Kidney glomerular epithelial cell (primary cell): ENCODE measurements at regions not wholly inside any gene's neighbourhood (a gene's known extent, or its start where the extent isn't known, plus 50 kb on each side); places are given as distances from the start of the nearest gene placed in this dataset.
"Not testable (repeated sequence)": the region's sequence is repeated elsewhere in the genome, so short reads cannot be mapped to it uniquely, and the experiment has no call there.

Experiments used
- DNase-seq: peaks from one replicate; lab custom pipeline; 2025; lab: John Stamatoyannopoulos, UW

DNA sequence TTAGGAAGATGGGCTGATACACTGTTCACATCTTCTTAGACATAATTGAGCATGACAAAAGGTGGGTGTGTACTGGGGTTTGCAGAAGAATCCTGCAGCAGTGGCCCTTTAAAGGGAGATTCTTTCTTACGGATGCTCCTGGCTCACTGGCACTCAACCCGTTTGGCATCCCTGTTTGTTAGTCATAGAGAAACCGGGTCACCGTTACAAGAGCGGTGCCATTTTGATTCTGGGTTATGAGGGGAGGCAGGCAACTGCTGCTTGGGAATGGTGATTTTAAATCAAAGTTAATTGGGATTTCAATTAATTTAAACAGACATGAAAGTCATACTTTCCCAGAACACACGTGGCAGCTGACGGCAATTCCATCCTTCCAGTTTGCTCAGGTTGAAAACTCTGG, 245.8 kb downstream of the AACS start:
- no peak for DNase-seq

DNA sequence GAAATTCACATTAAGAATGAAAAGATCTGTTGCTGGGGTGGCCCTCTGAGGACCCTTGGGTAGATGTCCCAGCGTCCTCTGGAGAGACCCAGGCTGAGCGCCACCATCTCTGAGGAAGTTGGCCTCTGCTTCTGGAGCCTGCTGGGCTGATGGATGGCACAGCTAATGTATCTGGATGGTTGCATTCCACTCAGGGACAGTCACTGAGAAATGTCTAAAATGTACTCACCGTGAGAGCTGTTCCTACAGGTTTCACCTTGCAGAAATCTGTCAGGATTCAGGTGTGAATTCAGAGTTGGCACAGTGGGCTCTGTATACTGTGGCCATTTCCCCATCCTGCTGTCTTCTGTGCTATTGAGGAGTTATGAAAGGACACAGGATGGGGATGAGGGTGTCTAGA, 247.2 kb downstream of the AACS start:
- no peak for DNase-seq

- no peak for DNase-seq
These were observed 249.0 kb downstream of the AACS start for GRCh38 chr12:125314051-125314755.

GRCh38 chr12:125315771-125316170, 250.5 kb downstream of the AACS start:
- DNase-seq: no peak

GRCh38 chr12:125320177-125320576, 254.9 kb downstream of the AACS start:
- no peak for DNase-seq

- DNase-seq: no peak
These were observed 259.7 kb downstream of the AACS start for GRCh38 chr12:125324861-125325490.

DNA sequence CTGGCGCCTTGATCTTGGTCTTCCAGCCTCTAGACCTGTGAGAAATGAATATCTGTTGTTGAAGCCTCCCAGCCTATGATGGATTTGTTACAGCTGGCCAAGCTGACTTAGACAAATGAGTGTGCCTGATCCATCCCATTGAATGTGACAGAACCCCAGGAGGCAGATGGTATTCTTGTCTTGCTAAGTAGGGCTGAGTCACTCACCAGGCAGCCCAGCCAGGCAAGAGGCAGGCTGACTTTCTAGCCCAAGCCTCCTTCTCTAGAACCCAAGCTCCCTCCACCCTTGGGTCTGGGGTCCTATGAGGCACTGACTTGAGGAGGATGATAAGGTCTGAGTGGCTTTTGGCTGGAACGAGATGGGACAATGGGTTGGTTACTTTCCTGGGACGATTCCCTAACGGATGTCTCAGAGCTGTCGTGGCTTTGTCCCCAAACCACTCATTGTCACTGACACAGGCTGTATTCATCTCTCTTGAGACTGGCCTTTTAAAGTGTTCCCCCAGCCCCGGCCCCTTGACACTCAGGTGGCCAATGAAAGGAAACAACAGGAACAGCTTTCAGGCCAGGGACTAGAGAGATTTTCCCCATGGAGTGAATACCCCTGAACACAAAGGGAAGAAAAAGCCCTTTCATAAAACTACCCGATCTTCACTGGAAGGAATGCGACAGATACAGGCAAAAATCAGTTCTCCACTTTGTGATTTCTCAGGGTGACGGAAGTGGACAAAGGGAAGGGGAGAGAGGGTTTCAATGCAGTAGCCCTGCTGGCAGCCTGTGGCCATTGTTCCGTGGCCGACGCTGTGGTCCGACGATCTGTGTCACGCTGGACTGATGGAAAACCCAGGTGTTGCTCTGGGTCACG, 264.2 kb downstream of the AACS start:
- no peak for DNase-seq

DNA sequence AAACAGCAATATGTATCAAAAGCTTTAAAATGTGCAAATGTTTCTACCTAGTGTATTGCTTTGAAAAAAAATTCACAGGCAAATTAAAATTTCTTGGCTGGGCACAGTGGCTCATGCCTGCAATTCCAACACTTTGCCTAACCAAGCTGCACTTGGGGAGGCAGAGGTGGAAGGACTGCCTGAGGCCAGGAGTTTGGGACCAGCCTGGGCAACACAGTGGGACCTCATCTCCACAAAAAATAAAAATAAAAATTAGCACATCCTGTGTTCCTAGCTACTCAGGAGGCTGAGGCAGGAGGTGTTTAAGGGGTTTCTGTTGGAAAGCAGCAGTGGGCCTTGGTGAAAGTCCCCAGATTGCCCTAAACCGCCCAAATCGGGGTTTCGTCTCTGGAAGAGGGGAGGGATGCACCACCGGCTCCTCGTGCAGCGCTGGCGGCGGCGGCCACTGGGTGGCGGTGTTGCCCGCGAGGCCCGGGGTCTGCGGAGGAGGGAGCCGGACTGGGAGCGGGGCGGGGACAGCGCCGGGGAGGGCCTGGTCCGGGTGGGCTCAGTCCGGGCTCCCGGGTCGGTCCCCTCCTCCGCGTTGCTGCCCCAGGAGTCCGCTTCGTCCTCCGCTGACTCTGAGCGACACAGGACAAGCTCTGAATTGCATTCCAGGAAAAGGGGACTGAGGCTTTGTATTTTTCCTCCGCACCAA, 265.6 kb downstream of the AACS start:
- peak; percentile 1 for DNase-seq

- no peak for DNase-seq
These were observed 266.3 kb downstream of the AACS start for GRCh38 chr12:125331342-125332052.

DNA sequence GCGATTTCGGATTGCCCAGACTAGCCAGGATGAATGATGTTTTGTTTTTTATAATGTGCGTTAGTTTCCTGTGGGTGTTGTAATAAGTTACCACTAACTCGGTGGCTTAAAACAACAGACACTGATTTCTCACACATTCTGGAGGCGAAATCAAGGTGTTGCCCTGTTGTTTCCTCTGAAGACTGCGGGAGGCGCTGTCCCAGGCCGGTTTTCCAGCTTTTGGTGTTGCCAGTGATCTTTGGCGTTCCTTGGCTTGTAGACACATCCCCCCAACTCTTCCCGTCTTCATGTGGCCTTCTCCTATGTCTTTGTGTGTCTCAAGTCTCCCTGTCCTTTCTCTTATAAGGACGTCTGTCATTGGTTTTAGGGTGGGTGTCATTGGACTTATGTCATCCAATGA, 267.7 kb downstream of the AACS start:
- no peak for DNase-seq

DNA sequence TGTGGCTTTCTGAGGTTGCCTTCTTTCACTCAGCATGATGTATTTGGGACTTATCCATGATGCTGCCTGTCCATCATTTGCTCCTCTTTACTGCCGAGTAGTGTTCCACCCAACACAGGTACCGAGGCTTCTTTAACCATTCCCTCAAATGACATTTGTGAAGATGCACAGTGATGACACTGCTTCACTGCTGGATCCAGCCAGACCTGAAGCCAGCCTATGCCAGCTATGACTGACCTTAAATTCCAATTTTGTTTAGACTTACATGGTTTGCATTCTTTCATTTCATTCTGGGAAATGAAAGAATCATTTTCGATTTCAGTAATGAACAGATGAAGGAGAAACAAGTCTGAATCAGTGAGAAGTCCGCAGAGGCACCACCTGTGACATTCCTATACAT, 271.0 kb downstream of the AACS start:
- no peak for DNase-seq

GRCh38 chr12:125340791-125341190, 275.6 kb downstream of the AACS start:
- peak; percentile 3 for DNase-seq

DNA sequence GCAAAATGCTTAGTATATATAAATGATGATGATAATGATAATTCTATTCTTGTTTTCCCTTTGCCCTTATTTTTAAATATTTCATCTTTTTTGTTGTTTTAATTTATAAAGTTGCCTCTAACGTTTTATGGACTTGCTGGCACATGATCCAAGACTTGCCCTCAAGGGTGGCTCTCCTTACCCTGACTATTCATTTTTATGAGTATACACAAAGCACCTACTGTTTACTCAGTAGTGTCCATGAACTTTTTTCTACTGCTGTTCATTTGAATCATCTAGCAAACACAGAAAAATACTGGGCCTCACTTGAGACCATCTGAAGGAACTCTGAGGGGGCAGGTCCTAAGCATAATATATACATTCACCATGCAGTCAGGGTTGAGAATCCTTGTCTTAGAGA, 276.2 kb downstream of the AACS start:
- DNase-seq: no peak

GRCh38 chr12:125343649-125344048, 278.4 kb downstream of the AACS start:
- no peak for DNase-seq

DNA sequence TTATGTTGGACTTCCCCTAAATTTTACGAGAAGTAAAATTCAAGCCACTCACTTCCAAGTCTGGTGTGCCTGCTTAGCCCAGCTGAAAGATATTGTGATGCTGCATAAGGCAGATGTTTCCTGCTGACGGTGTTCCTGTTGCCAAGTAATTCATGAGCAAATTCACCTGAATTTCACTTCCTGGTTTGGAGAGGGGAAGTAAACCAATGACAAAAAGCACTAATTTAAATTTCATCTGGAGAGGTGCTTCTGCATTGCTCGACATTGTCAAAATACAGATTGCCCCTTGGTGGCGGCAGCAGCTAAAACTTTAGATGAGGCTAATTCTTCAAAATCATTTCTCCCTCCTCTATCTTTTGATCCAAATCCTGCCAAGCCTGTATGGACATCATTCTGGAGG, 281.1 kb downstream of the AACS start:
- no peak for DNase-seq

GRCh38 chr12:125351788-125352187, 286.6 kb downstream of the AACS start:
- no peak for DNase-seq

GRCh38 chr12:125353002-125353401, 287.8 kb downstream of the AACS start:
- DNase-seq: not testable (repeated sequence)

GRCh38 chr12:125353871-125354270, 288.6 kb downstream of the AACS start:
- no peak for DNase-seq

- no peak for DNase-seq
These were observed 290.4 kb downstream of the AACS start for GRCh38 chr12:125355614-125356013.

DNA sequence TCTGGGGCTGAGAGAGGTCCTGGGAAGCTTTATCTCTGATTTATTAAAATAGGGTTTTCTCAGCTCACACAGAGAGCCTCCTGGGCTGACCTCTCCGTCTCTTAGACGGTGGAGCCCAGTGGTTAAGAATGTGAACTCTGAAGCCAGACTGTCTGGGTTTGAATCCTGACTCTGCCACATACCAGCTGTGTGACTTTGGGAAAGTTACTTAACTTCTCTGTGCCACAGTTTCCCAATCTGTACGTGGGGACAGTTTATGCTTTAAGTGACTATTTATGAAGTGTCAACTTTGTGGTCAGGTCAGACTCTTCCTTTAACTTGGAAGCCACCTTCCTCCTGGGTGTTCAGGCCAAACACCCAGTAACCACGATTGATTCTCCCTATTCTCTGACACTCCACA, 290.9 kb downstream of the AACS start:
- no peak for DNase-seq

GRCh38 chr12:125357561-125357960, 292.3 kb downstream of the AACS start:
- DNase-seq: no peak

DNA sequence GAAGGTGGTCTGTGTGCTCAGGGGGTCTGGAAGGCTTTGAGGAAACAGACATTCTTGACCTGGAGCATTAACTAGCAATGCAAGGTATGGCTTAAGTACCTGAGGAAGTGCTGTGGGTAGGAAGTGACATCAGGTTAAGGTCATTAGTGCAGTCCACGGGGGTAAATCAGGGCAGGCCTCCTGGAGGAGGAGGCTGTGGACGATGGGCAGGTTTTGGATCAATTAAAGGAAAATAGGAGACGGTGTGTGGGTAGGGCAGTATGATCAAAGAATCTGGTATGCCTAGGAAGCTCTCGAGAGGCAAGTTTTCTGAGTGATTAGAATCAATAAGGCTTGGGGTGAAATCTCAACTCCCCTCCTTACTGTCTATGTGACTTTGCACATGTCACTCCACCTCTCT, 295.3 kb downstream of the AACS start:
- DNase-seq: no peak
